ENCODE measurements at regions not wholly inside any gene's neighbourhood (a gene's known extent, or its start where the extent isn't known, plus 50 kb on each side); places are given as distances from the start of the nearest gene placed in this dataset.

GRCh38 chr1:163935738-163936374 lies 614.1 kb downstream of the NUF2 start:
- TF ChIP-seq CTCF (conservative IDR thresholded peaks at IDR 0.05; ENCODE audit: low read depth, low read length): no peak
- no peak for TF ChIP-seq EZH2 (IDR thresholded peaks at IDR 0.05; ENCODE audit: borderline replicate concordance, low read depth, low read length, poor library complexity, severe bottlenecking)
- ChIA-PET CTCF (no interaction called here), POLR2A (ENCODE audit: low non-redundant PET) (no interaction called here)
- Histone ChIP-seq H3K36me3 (ENCODE audit: insufficient read depth, low read length, poor library complexity, severe bottlenecking) (no peaks in the 10 kb centered on the region), H3K27me3 (replicated peaks; ENCODE audit: insufficient read depth, low read depth, low read length, poor library complexity) (no peaks in the 10 kb centered on the region), H3K27ac (ENCODE audit: low read depth, low read length, poor library complexity, severe bottlenecking) (no peak overlapping the region), H3K4me3 (ENCODE audit: low read depth, low read length, poor library complexity, severe bottlenecking) (no peak overlapping the region), H3K4me1 (ENCODE audit: insufficient read depth, low read length, poor library complexity, severe bottlenecking) (peaks cover 8% of the 10 kb centered on the region), H3K9me3 (ENCODE audit: low read depth, low read length, poor library complexity, severe bottlenecking) (no peaks in the 10 kb centered on the region)
- no peak for DNase-seq (ENCODE audit: low spot score)
- BruUV-seq (replicated peaks): no TSS peak
- intact Hi-C loops (cut with micrococcal nuclease; ENCODE audit: unreplicated experiment): no loop called here

- H3K27me3 ChIP-seq (replicated peaks; ENCODE audit: insufficient read depth, low read depth, low read length, poor library complexity): no peaks in the 10 kb centered on the region
- no peak overlapping the region for H3K4me3 ChIP-seq (ENCODE audit: low read depth, low read length, poor library complexity, severe bottlenecking)
- H3K27ac ChIP-seq (ENCODE audit: low read depth, low read length, poor library complexity, severe bottlenecking): no peak overlapping the region
- no peaks in the 10 kb centered on the region for H3K36me3 ChIP-seq (ENCODE audit: insufficient read depth, low read length, poor library complexity, severe bottlenecking)
- TF ChIP-seq CTCF (conservative IDR thresholded peaks at IDR 0.05; ENCODE audit: low read depth, low read length) (no peak), EZH2 (IDR thresholded peaks at IDR 0.05; ENCODE audit: borderline replicate concordance, low read depth, low read length, poor library complexity, severe bottlenecking) (no peak)
- peak; percentile 8 for DNase-seq (ENCODE audit: low spot score)
- H3K4me1 ChIP-seq (ENCODE audit: insufficient read depth, low read length, poor library complexity, severe bottlenecking): no peaks in the 10 kb centered on the region
- H3K9me3 ChIP-seq (ENCODE audit: low read depth, low read length, poor library complexity, severe bottlenecking): peaks cover 15% of the 10 kb centered on the region
- intact Hi-C loops (cut with micrococcal nuclease; ENCODE audit: unreplicated experiment): no loop called here
- POLR2A ChIA-PET (ENCODE audit: low non-redundant PET): no interaction called here
- no TSS peak for BruUV-seq (replicated peaks)
- CTCF ChIA-PET: no interaction called here
These were observed 599.4 kb upstream of the PBX1 start for GRCh38 chr1:163959622-163960021.

GRCh38 chr1:163970151-163970550 lies 588.8 kb upstream of the PBX1 start:
- Histone ChIP-seq H3K36me3 (ENCODE audit: insufficient read depth, low read length, poor library complexity, severe bottlenecking) (no peaks in the 10 kb centered on the region), H3K27ac (ENCODE audit: low read depth, low read length, poor library complexity, severe bottlenecking) (no peak overlapping the region), H3K9me3 (ENCODE audit: low read depth, low read length, poor library complexity, severe bottlenecking) (no peaks in the 10 kb centered on the region), H3K27me3 (replicated peaks; ENCODE audit: insufficient read depth, low read depth, low read length, poor library complexity) (no peaks in the 10 kb centered on the region), H3K4me3 (ENCODE audit: low read depth, low read length, poor library complexity, severe bottlenecking) (no peak overlapping the region), H3K4me1 (ENCODE audit: insufficient read depth, low read length, poor library complexity, severe bottlenecking) (no peaks in the 10 kb centered on the region)
- DNase-seq (ENCODE audit: low spot score): no peak
- no TSS peak for BruUV-seq (replicated peaks)
- ChIA-PET CTCF (no interaction called here), POLR2A (ENCODE audit: low non-redundant PET) (no interaction called here)
- intact Hi-C loops (cut with micrococcal nuclease; ENCODE audit: unreplicated experiment): no loop called here
- TF ChIP-seq EZH2 (IDR thresholded peaks at IDR 0.05; ENCODE audit: borderline replicate concordance, low read depth, low read length, poor library complexity, severe bottlenecking) (no peak), CTCF (conservative IDR thresholded peaks at IDR 0.05; ENCODE audit: low read depth, low read length) (no peak)
